GM12872 (cell line): ENCODE measurements at regions not wholly inside any gene's neighbourhood (a gene's known extent, or its start where the extent isn't known, plus 50 kb on each side); places are given as distances from the start of the nearest gene placed in this dataset.

Experiments used
- CTCF ChIP-seq: IDR thresholded peaks from 3 replicates; pipeline ENCODE4 v1.5.1; 2011; ENCODE audit warnings: low read depth, mild to moderate bottlenecking, low read length, moderate library complexity; ENCODE audit not compliant: insufficient read depth

- TF ChIP-seq CTCF, result no peak
These were observed 278.3 kb downstream of the NR2F1-AS1 start for GRCh38 chr5:93302711-93303110.

- TF ChIP-seq CTCF, result no peak
These were observed 280.1 kb downstream of the NR2F1-AS1 start for GRCh38 chr5:93300945-93301344.

- no peak for TF ChIP-seq CTCF
These were observed 280.6 kb downstream of the NR2F1-AS1 start for GRCh38 chr5:93300309-93300923.

GRCh38 chr5:93299681-93300308 is 281.2 kb downstream of the NR2F1-AS1 start:
- TF ChIP-seq CTCF, result no peak

GRCh38 chr5:93297116-93297515 is 283.9 kb downstream of the NR2F1-AS1 start:
- no peak for TF ChIP-seq CTCF

- TF ChIP-seq CTCF, result no peak
These were observed 284.7 kb downstream of the NR2F1-AS1 start for GRCh38 chr5:93296338-93296737.

- TF ChIP-seq CTCF, result no peak
These were observed 286.0 kb downstream of the NR2F1-AS1 start for GRCh38 chr5:93294996-93295395.
